Smooth muscle cell (in vitro differentiated cells): ENCODE measurements at regions not wholly inside any gene's neighbourhood (a gene's known extent, or its start where the extent isn't known, plus 50 kb on each side); places are given as distances from the start of the nearest gene placed in this dataset.

Experiments
- DNase-seq: peaks from one replicate; lab custom pipeline; 2025; ENCODE audit not compliant: unreplicated experiment; lab: John Stamatoyannopoulos, UW
- H2AFZ ChIP-seq: fragments of 200-600 bp; sonication (generic); 2 replicates; pipeline ENCODE4 v1.6.0; 2016; ENCODE audit warnings: antibody characterized with exemption, low read depth, mild to moderate bottlenecking
- H3F3A ChIP-seq: fragments of 200-600 bp; sonication (generic); 2 replicates; pipeline ENCODE4 v1.6.0; 2017; ENCODE audit warnings: antibody characterized with exemption, low read depth
- H3K27ac ChIP-seq: fragments of 200-600 bp; sonication (generic); 2 replicates; pipeline ENCODE4 v1.5.1; 2016; ENCODE audit warnings: low read depth, mild to moderate bottlenecking
- H3K27me3 ChIP-seq: fragments of 200-600 bp; sonication (generic); 2 replicates; pipeline ENCODE4 v1.6.1; 2016; ENCODE audit warnings: low read depth, mild to moderate bottlenecking
- H3K36me3 ChIP-seq: fragments of 200-600 bp; sonication (generic); 2 replicates; pipeline ENCODE4 v1.5.1; 2016; ENCODE audit warnings: low read depth
- H3K4me1 ChIP-seq: fragments of 200-600 bp; sonication (generic); 2 replicates; pipeline ENCODE4 v1.5.1; 2016; ENCODE audit warnings: low read depth
- H3K4me2 ChIP-seq: fragments of 200-600 bp; sonication (generic); 2 replicates; pipeline ENCODE4 v1.6.0; 2016; ENCODE audit warnings: mild to moderate bottlenecking
- H3K4me3 ChIP-seq: fragments of 200-600 bp; sonication (generic); 2 replicates; pipeline ENCODE4 v1.5.1; 2016; ENCODE audit warnings: mild to moderate bottlenecking
- H3K79me2 ChIP-seq: fragments of 200-600 bp; sonication (generic); 2 replicates; pipeline ENCODE4 v1.6.0; 2016; ENCODE audit warnings: low read depth, mild to moderate bottlenecking
- H3K9ac ChIP-seq: fragments of 200-600 bp; sonication (generic); 2 replicates; pipeline ENCODE4 v1.6.0; 2016; ENCODE audit warnings: low read depth
- H3K9me3 ChIP-seq: fragments of 200-600 bp; sonication (generic); replicated peaks from 2 replicates; pipeline ENCODE4 v1.5.1; 2016; ENCODE audit warnings: low read depth
- H4K20me1 ChIP-seq: fragments of 200-600 bp; sonication (generic); 2 replicates; pipeline ENCODE4 v1.6.0; 2016; ENCODE audit warnings: low read depth
- WGBS: methylation state at CpG from one replicate; pipeline ENCODE4 v1.1.7; 2016; ENCODE audit warnings: low lambda C conversion rate; 5-methylcytosine and 5-hydroxymethylcytosine counted together
- TF ChIP-seq, protein P1 (sequence below): fragments of 200-600 bp; sonication (generic); IDR thresholded peaks from 2 replicates; pipeline ENCODE4 v1.5.1; 2017; ENCODE audit warnings: borderline replicate concordance, mild to moderate bottlenecking, antibody characterized with exemption; ENCODE audit not compliant: insufficient read depth, poor library complexity, severe bottlenecking

DNA sequence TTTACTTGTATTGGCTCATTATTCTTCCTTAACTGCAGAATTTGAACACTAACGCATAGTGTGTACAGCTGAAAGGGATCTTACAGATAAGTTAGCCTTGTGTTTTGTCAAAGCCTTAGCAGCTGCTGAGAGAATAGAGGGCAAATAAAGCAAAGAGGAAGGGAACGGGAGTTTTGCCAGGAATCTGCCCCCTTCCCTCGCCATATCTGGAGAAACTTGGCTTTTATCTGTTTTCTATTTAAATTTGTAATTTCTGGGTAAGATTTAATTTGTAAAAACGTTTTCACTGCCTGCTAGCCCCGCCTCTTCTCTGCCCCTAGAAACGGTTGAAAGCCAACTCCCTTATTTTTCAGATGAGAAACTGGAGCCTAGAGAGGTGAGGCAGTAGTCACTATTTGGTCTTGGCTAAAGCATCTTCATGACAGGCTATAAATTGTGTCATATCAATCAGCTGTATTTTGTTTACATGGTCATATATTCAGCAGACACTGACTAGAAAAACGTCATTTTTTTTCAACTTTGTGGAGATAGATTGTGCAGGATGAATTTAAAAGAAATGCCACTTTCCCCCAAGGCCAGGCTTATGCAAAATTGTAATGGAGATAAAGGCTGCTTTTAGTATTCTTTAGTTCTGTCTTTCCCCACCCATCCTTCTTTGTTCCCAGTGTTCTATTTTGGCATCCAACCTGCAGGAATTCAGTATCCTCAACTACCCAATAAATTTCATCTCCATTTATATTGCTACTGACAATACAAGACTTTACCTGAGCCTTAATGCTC is 319.4 kb downstream of the SH2D1A start:
- no peaks in the 10 kb centered on the region for H3K9me3 ChIP-seq
- H4K20me1 ChIP-seq: no peaks in the 10 kb centered on the region
- H3K27ac ChIP-seq: no peak overlapping the region
- H3K36me3 ChIP-seq: no peaks in the 10 kb centered on the region
- H3K9ac ChIP-seq: no peak overlapping the region
- no peaks in the 10 kb centered on the region for H3F3A ChIP-seq
- TF ChIP-seq, protein P1, sequence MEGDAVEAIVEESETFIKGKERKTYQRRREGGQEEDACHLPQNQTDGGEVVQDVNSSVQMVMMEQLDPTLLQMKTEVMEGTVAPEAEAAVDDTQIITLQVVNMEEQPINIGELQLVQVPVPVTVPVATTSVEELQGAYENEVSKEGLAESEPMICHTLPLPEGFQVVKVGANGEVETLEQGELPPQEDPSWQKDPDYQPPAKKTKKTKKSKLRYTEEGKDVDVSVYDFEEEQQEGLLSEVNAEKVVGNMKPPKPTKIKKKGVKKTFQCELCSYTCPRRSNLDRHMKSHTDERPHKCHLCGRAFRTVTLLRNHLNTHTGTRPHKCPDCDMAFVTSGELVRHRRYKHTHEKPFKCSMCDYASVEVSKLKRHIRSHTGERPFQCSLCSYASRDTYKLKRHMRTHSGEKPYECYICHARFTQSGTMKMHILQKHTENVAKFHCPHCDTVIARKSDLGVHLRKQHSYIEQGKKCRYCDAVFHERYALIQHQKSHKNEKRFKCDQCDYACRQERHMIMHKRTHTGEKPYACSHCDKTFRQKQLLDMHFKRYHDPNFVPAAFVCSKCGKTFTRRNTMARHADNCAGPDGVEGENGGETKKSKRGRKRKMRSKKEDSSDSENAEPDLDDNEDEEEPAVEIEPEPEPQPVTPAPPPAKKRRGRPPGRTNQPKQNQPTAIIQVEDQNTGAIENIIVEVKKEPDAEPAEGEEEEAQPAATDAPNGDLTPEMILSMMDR: no peak
- DNase-seq: no peak
- WGBS: 43% methylated on average over 7 of the region's 7 CpGs
- no peaks in the 10 kb centered on the region for H3K27me3 ChIP-seq
- no peak overlapping the region for H2AFZ ChIP-seq
- no peak overlapping the region for H3K4me3 ChIP-seq
- no peaks in the 10 kb centered on the region for H3K79me2 ChIP-seq
- H3K4me2 ChIP-seq: no peak overlapping the region
- H3K4me1 ChIP-seq: no peaks in the 10 kb centered on the region

DNA sequence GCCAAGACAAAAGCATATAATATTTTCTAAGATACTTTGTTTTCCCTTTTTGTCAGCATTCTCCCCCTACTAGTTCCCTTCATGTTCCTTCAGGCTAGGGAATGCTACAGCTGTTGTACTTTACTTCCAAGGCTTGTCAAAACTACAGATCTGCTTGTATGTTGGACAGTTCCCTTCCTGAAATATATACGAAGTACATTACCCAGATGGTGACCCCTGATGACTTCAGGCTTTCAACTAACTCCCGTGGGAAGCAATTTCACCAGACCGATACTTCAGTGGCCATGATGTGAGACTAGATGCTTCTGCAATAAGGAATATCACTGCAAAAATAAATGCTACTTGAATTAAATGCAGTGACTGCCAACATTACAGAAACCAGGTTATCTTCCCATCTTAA is 332.8 kb downstream of the SH2D1A start:
- no peak for DNase-seq
- Histone ChIP-seq H3K36me3 (no peaks in the 10 kb centered on the region), H3K4me1 (no peaks in the 10 kb centered on the region), H3K27me3 (no peaks in the 10 kb centered on the region), H3K79me2 (no peaks in the 10 kb centered on the region), H3K27ac (no peak overlapping the region), H2AFZ (no peak overlapping the region), H3K9ac (no peak overlapping the region), H3K4me3 (no peak overlapping the region), H3K4me2 (no peak overlapping the region), H3K9me3 (no peaks in the 10 kb centered on the region), H3F3A (no peaks in the 10 kb centered on the region), H4K20me1 (no peaks in the 10 kb centered on the region)
- TF ChIP-seq, protein P1: no peak
- WGBS: 71% methylated on average over 3 of the region's 3 CpGs

DNA sequence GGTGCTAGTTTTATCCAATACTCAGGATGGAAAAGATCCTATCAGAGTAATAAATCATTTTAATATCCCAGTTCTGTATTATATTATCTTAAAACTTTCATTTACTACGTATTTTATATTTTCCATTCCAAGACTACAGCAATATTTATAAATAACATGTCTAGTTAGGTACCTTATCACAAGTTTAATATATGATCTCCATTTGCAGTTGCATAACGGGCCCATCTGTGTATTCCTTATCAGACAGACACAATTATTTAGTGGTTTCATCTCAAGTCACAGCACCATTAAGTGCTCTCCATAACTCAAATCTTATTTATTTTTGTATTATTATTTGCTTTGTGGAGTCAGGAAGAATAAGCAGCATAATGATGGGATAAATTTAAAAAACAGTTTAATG is 333.9 kb downstream of the SH2D1A start:
- Histone ChIP-seq H3K4me2 (no peak overlapping the region), H3F3A (no peaks in the 10 kb centered on the region), H3K9me3 (no peaks in the 10 kb centered on the region), H4K20me1 (no peaks in the 10 kb centered on the region), H3K4me3 (no peak overlapping the region), H3K27me3 (no peaks in the 10 kb centered on the region), H3K27ac (no peak overlapping the region), H2AFZ (no peak overlapping the region), H3K36me3 (no peaks in the 10 kb centered on the region), H3K9ac (no peak overlapping the region), H3K4me1 (no peaks in the 10 kb centered on the region), H3K79me2 (no peaks in the 10 kb centered on the region)
- TF ChIP-seq, protein P1: no peak
- 71% methylated on average over 2 of the region's 2 CpGs for WGBS
- DNase-seq: no peak

DNA sequence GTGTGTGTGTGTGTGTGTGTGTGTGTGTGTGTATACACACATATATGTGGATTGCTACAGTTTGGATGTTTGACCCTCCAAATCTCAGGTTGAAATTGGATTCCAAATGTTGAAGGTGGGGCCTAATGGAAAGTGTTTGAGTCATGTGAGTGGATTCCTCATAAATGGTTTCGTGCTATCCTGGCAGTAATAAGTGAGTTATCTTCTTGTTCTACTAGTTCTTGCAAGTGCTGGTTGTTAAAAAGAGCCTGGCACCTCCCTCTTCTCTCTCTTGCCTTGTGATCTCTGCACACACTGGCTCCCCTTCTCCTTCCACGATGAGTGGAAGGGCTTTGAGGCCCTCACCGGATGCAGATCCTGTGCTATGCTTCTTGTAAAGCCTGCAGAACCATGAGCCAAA is 344.1 kb downstream of the SH2D1A start:
- Histone ChIP-seq H3K27ac (no peak overlapping the region), H3K9me3 (no peaks in the 10 kb centered on the region), H2AFZ (no peak overlapping the region), H3K4me3 (no peak overlapping the region), H3K27me3 (no peaks in the 10 kb centered on the region), H3K4me1 (no peaks in the 10 kb centered on the region), H3K36me3 (no peaks in the 10 kb centered on the region), H3K4me2 (no peak overlapping the region), H3K79me2 (no peaks in the 10 kb centered on the region), H3F3A (no peaks in the 10 kb centered on the region), H4K20me1 (no peaks in the 10 kb centered on the region), H3K9ac (no peak overlapping the region)
- TF ChIP-seq, protein P1: no peak
- 64% methylated on average over 3 of the region's 3 CpGs for WGBS
- DNase-seq: no peak
